Activated CD4-positive, alpha-beta T cell treated with anti-CD3 and anti-CD28 coated beads, Interleukin-2, Interleukin-4, amounts not matched to agents 100 ng/mL and 50 ng/mL, durations not matched to agents 16 hours and 8 hours (primary cell): ENCODE measurements at regions not wholly inside any gene's neighbourhood (a gene's known extent, or its start where the extent isn't known, plus 50 kb on each side); places are given as distances from the start of the nearest gene placed in this dataset.
A peak's percentile ranks its signal among the peaks of the same experiment; 100 is the strongest.
"Not testable (repeated sequence)": the region's sequence is repeated elsewhere in the genome, so short reads cannot be mapped to it uniquely, and the experiment has no call there.

Experiments used
- DNase-seq: peaks from one replicate; pipeline ENCODE4 v3.0.0-alpha.2; 2020; ENCODE audit warnings: low spot score

DNA sequence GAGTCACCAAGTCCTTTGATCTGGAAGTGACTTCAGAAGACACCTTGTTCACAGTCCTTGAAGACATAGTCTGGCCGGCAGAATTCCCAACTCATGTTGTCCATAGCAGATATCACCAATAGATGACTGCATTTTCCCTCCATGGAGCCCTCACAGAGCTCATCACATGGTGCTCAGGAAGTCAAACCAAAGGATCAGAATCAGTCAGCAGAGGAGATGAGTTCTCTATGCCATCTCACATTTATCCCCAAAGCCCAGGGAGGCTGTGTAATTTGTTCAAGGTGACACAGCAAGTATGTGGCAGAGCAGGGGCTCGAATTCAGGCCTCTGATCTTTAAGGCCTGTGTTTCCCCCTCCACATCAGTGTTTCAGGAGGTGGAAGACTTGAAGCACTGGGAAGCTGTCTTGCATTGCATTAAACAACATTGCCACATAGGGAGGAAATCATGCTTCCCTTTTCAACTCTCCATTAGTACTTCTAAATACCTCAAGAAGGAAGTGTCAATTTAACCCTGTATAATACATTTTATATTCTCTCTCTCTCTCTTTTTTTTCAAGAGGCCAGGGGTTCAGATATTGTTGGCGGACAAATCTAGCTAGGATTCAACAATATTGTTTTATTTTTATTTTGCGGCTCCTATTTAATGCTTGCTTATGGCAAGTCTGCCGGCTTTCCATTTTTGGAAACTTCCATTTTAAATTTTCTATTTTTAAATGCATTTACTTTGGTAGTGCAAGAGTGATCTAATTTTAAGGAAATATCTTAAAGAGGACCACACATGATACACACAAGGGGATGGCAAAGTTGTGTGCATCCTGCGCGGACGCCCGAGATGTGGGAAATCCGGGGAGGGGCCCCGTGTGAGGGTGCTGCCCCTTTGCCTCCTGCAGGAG lies 61.9 kb downstream of the NPIPB5 start:
- DNase-seq: peak; percentile 11

GRCh38 chr16:22573225-22573530 lies 62.5 kb downstream of the NPIPB5 start:
- DNase-seq: not testable (repeated sequence)

DNA sequence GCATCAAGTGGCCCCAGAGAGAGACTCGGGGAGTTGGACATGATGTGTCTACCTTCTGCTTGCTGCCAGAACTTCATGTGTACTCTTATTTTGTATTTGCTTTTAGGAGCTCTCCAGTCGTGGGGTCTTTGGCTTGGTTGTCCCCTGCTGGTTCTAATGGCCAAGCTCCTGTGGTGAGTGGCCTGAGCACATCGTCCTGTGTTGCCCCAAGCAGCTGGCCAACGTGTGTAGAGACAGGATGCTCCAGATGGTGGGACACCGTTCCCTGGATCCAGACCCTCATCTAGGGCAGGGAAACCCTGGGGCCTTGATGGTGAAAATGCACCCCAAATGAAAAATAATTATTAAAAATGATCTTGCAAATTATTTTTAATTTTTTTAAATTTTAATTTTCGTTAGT lies 65.8 kb downstream of the NPIPB5 start:
- DNase-seq: not testable (repeated sequence)

DNA sequence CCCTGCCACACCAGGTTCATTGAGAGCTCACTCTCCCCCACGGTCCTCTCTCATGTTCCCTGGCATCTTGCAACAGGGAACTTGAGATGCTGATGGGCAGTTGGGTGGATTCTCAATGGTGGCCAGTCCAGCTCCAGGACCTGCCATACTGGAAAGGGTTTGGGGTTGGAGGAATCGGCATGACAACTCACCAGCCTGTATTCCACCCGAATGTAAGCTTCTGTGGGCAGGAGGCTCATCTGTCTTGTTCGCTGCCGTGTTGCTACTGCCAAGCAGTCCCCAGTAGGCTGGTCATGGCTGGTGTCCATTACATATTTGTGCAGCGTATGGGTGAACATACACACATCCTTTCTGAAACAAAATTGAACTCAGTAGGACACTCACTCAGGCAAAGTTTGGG lies 72.5 kb downstream of the NPIPB5 start:
- not testable (repeated sequence) for DNase-seq

DNA sequence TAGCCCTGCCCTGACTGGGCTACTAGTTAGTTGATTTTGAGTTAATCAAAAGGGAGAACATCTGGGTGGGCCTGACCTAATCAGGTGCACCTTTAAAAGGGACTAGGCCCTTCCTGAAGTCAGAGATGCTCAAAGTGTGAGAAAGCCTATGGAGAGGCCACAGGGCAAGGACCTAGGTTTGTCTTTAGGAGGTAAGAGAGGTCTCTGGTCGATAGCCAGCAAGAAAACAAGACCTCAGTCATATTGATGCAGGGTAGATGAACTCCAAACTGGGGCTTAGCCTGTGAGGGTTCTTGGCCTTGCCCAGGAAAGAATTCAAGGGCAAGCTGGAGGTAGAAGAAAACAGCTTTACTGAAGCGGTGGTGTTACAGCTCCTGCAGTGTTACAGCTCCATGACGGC lies 73.8 kb downstream of the NPIPB5 start:
- DNase-seq: not testable (repeated sequence)

- not testable (repeated sequence) for DNase-seq
These were observed 74.2 kb downstream of the NPIPB5 start for GRCh38 chr16:22584941-22585340.

DNA sequence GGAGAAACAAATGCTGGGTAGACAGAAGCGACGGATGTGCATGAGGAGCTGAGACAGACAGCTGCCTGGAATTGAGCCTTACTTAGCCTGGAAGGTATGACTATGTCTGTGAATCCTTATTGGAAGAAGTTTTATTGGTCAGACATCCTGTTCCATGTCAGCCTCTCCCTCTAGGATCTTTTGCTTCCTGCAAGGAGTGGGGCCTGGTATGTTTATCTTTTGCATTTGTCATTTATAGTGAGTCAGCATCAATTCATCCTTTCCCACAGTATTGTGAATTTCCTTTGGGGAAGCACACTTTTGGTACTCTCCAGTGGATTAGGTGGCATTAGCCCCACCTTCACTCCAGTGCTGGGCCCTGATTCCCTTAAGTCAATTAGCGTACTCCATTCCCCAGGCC lies 74.7 kb downstream of the NPIPB5 start:
- not testable (repeated sequence) for DNase-seq

DNA sequence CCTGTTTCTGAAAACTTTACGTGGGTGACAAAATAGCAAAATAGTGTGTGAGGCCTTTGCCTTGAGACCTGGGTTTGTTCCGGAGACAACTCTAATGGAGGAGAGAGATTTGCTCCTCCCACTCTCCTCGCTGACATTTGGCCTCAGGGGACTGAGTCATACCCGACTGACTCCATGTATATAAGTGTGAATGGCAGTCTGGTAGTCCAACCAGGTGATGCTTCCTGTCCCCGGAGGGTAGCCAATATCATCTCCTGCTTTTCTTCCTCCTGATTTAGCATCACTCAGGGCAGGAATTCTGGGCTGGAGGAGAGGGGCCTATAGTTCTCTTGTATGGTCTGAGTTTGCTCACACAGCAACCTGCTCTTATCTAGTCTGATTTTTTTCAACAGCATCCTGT lies 76.0 kb downstream of the NPIPB5 start:
- DNase-seq: not testable (repeated sequence)

DNA sequence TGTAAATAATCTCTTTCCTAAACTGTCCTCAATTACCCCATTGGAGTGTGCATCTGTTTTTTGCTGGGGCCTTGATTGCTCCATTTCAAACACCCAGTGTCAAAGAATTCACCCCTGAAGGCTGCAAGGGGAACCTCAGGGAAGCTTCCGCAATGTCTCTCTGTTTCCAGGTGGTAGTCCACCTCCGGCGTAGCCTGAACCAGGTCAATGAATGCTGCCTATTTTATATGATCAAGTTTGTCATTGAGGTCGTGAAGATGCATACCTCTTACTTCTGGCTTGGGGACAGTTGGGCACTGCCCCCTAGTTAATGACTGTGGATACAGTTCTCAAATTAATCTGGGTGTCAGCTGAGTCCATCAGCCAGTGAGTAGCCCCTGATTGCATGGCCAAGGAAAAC lies 79.1 kb downstream of the NPIPB5 start:
- not testable (repeated sequence) for DNase-seq

DNA sequence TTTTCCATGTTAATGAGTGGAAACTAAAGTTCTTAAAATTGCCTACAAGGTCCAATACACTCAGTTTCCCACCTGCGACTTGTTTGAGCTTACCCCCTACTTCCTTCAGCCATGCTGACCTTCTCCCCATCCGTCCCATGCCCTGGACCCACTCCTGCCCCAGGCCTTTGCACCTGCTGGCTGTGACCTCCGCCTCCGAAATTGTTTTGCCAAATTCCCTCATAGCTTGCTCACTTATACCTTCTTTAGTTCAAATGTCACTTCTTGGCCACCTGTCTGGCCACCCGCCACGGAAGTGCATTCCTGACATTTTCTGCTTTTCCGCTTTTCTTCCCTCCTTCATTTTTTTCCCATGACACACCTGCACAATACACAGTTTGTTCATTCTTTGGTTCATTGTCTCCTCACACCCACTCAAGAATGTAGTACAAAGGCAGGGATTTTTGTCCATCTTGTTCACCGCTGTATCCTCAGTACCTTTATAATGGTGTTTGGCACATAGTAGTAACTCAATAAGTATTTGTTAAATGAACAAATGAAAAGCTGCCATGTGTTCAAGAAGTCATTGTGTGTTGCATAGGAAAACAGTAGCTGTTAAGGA lies 85.9 kb downstream of the NPIPB5 start:
- not testable (repeated sequence) for DNase-seq

- not testable (repeated sequence) for DNase-seq
These were observed 93.1 kb downstream of the NPIPB5 start for GRCh38 chr16:22603744-22604143.

DNA sequence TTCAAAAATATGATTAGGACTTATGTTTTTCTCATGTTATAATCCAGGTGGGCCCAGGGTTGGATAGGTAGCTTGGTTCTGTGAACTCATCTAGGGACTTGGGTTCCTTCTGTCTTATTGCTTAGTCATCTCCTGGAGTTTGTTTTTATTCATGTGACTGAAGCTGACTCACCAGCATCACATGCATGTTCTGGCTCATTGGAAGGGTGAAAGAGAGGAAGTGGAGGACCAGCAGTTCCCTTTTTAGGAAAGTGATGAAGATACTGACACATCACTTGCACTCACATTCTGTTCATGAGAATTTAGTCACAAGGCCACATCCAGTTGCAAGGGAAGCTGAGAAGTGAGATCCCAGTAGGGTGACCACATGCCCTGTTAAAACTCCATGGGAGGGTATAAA lies 95.9 kb downstream of the NPIPB5 start:
- DNase-seq: peak; percentile 42

DNA sequence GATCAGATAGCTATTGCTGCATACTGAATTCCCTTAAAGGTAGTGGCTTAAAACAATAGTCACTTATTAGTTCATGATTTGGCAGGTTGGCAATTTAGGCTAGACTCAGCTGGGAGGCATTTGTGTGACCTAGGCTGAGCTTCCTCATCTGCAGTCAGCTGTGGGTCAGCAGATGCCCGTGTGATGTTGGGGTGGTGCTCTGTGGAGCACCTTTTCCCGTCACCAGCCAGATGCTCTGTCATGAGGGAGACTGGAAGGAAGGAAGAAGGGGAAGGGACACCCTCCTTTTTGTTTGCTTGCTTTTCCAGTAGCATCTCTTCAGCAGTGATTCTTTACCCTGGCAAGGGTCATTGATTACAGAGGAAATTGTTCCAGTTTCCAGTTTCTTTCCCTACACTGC lies 99.1 kb downstream of the NPIPB5 start:
- DNase-seq: not testable (repeated sequence)

DNA sequence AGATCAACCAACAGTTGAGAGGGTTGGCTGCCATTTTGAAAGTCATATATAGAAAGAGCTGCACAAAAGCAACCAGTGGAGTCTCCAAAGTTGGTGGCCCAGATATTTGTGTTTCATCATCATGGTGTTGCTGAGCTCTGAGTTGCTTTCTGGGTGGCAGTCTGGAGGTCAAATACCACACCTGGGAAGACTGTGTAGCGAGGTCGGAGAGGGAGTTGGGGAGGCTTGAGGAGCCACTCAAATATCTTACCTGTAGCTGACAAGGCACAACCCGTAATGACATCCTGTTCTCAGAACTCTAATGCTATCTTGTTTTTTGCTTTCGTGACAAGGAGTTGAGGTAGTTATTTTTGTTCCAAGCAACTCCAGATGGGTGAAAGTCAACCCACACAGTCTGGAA lies 100.4 kb downstream of the NPIPB5 start:
- not testable (repeated sequence) for DNase-seq

GRCh38 chr16:22614271-22614947 lies 103.7 kb downstream of the NPIPB5 start:
- DNase-seq: peak; percentile 19

GRCh38 chr16:22618842-22619241 lies 108.2 kb downstream of the NPIPB5 start:
- no peak for DNase-seq

DNA sequence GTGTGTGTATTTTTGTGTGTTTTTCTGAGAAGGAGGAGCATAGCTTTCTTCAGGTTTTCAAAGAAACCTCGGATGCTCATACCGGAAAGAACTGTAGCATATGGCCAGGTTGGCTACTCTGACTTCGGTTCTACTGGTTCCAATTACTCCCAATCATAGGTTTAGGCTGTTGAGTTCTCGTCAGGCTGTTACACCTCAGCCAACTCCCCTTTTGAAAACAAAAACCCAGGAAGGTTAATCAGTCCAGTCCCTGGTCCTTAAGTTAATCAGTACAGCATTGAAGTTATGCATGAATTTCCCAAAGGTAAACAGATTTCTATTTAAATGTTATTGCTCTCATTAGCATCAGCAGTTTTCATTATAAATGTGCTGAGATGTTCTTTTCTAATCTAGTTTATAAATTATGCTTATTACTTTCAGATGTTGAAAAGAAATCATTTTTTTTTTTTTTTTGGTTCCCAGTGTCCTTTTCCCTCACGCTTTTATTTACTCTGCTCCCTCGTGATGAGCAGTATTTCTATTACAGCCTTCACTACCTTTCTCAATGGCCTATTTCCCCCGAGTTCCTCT lies 111.0 kb downstream of the NPIPB5 start:
- no peak for DNase-seq

- DNase-seq: no peak
These were observed 112.0 kb downstream of the NPIPB5 start for GRCh38 chr16:22622703-22623102.

- DNase-seq: no peak
These were observed 112.7 kb downstream of the NPIPB5 start for GRCh38 chr16:22623351-22623781.

DNA sequence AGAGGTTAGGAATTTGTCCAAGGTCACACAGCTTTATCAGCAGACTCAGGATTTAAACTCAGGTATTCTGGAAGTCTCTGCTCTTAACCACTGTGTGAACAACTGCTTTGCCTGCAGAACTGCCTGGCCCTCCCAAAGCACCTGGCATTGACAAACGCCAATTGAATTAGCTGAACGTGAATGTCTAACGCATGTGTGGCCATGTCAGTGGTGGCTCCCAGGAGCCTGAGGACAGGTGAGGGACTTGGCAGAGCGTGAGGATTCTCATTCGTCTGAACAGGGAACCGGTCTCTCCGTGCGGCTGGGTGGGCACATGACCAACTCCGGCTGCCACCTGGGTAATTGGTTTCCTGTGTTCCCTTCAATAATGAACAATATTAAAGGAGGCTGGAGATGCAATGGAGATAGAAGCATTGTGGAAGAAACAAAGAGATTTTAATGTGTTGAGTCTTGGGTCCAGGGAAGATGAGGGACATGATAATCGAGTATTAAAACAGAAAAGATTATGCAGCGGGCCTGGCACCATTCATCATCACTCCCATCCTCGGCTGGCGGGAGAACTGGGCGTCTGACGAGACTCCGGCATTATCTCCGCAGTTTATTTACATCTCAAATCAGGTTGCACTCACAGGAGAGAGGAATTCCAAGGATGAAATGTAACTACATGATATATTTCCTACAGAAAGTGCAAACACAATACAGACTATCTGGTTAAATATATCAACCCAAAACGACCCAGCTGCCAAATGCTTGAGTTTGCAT lies 113.5 kb downstream of the NPIPB5 start:
- no peak for DNase-seq

- peak; percentile 58 for DNase-seq
These were observed 114.3 kb downstream of the NPIPB5 start for GRCh38 chr16:22624800-22625533.
